OCI-LY3 (cell line): ENCODE measurements at regions not wholly inside any gene's neighbourhood (a gene's known extent, or its start where the extent isn't known, plus 50 kb on each side); places are given as distances from the start of the nearest gene placed in this dataset.

Source experiments
- H2AFZ ChIP-seq: fragments of 200-600, 300-600 bp; shearing (Covaris generic); 2 replicates; pipeline ENCODE4 v1.6.0; 2014; ENCODE audit warnings: antibody characterized with exemption, low read depth, low read length
- H3K27ac ChIP-seq: fragments of 200-600, 300-600 bp; sonication (generic); 2 replicates; pipeline ENCODE4 v1.5.1; 2014; ENCODE audit warnings: mild to moderate bottlenecking, low read length, moderate library complexity, mixed read lengths
- H3K27me3 ChIP-seq: fragments of 200-600, 300-600 bp; sonication (generic); 2 replicates; pipeline ENCODE4 v1.6.1; 2014; ENCODE audit warnings: low read depth, low read length, mixed read lengths
- H3K36me3 ChIP-seq: fragments of 200-600, 300-600 bp; sonication (generic); replicated peaks from 2 replicates; pipeline ENCODE3; 2014; ENCODE audit warnings: low read depth, low read length, mixed read lengths
- H3K4me1 ChIP-seq: fragments of 300-600, 200-600 bp; sonication (generic); 2 replicates; pipeline ENCODE4 v1.6.1; 2014; ENCODE audit warnings: low read length, mixed read lengths
- H3K4me2 ChIP-seq: fragments of 200-600, 300-600 bp; sonication (generic); 2 replicates; pipeline ENCODE4 v1.6.1; 2014; ENCODE audit warnings: low read length, mixed read lengths
- H3K4me3 ChIP-seq: fragments of 300-600, 200-600 bp; sonication (generic); 2 replicates; pipeline ENCODE4 v1.5.1; 2014; ENCODE audit warnings: antibody characterized with exemption, mild to moderate bottlenecking, low read length, moderate library complexity
- H3K79me2 ChIP-seq: fragments of 300-600, 200-600 bp; shearing (Covaris generic); 2 replicates; pipeline ENCODE4 v1.6.1; 2014; ENCODE audit warnings: mild to moderate bottlenecking, low read length, mixed read lengths
- H3K9ac ChIP-seq: fragments of 300-600, 200-600 bp; shearing (Covaris generic); 2 replicates; pipeline ENCODE4 v1.6.0; 2014; ENCODE audit warnings: mild to moderate bottlenecking, low read length, moderate library complexity
- H3K9me3 ChIP-seq: fragments of 200-600, 300-600 bp; shearing (Covaris generic); 2 replicates; pipeline ENCODE4 v1.6.1; 2014; ENCODE audit warnings: low read length, mixed read lengths; ENCODE audit not compliant: insufficient read depth
- H4K20me1 ChIP-seq: fragments of 200-600, 300-600 bp; sonication (generic); 2 replicates; pipeline ENCODE4 v1.6.1; 2016; ENCODE audit warnings: low read length, mixed read lengths; ENCODE audit not compliant: insufficient read depth
- EZH2phosphoT487 ChIP-seq: fragments of 200-600 bp; shearing (Covaris generic); IDR thresholded peaks from 2 replicates; pipeline ENCODE4 v1.6.1; 2018; ENCODE audit warnings: antibody characterized with exemption, mixed run types, low read depth
- TF ChIP-seq, protein P1 (sequence below): fragments of 200-600, 300-600 bp; sonication (generic); IDR thresholded peaks from 2 replicates; pipeline ENCODE4 v1.5.1; 2014; ENCODE audit warnings: antibody characterized with exemption, low read length, low read depth

DNA sequence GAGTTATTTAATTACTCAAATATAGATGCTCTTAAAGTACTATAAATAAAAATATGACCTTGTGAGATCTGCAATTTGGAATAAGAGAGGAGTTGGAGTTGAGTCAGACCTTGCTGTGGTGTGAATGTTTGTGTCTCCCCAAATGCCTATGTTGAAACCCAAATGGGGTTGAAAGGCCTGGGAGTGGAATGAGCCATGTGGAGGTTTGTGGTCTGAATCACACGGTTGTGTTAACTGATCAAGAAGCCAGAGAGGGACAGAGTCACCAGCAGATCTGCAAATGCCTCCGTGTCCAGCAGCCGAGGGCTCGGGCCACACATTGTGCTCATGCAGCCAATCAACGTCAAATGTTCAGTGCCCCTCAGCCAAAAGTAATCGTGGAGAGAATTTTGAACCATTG is 404.4 kb downstream of the ICE1 start:
- Histone ChIP-seq H3K9me3 (no peaks in the 10 kb centered on the region), H3K9ac (no peak overlapping the region), H3K4me3 (no peak overlapping the region), H3K27ac (no peak overlapping the region), H3K4me2 (no peak overlapping the region), H3K4me1 (no peaks in the 10 kb centered on the region), H3K27me3 (no peaks in the 10 kb centered on the region), H3K36me3 (no peaks in the 10 kb centered on the region), H2AFZ (no peak overlapping the region), H4K20me1 (no peaks in the 10 kb centered on the region), H3K79me2 (no peaks in the 10 kb centered on the region)
- TF ChIP-seq, protein P1, sequence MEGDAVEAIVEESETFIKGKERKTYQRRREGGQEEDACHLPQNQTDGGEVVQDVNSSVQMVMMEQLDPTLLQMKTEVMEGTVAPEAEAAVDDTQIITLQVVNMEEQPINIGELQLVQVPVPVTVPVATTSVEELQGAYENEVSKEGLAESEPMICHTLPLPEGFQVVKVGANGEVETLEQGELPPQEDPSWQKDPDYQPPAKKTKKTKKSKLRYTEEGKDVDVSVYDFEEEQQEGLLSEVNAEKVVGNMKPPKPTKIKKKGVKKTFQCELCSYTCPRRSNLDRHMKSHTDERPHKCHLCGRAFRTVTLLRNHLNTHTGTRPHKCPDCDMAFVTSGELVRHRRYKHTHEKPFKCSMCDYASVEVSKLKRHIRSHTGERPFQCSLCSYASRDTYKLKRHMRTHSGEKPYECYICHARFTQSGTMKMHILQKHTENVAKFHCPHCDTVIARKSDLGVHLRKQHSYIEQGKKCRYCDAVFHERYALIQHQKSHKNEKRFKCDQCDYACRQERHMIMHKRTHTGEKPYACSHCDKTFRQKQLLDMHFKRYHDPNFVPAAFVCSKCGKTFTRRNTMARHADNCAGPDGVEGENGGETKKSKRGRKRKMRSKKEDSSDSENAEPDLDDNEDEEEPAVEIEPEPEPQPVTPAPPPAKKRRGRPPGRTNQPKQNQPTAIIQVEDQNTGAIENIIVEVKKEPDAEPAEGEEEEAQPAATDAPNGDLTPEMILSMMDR: no peak

DNA sequence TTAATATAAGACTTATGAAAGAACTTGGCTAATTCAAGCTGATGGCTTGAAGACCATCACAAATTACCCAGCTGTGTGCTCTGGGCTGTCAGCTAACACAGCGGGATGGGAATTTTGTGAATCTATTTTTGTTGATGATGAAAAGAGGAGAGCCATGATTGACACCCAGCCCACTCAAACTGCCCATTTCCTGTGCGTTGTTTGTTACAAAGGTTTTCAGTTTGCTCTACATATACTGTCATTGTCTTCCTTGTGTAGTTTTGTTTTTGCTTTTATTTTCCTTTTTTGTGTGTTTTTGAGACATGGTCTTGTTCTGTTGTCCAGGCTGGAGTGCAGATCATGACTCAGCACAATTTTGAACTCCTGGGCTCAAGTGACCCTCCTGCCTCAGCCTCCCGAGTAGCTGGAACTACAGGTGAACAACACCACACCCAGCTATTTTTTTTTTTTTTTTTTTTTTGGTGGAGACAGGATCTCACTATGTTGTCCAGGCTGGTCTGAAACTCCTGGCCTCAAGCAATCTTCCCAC is 400.3 kb downstream of the ICE1 start:
- no peak overlapping the region for H3K9ac ChIP-seq
- H2AFZ ChIP-seq: no peak overlapping the region
- H3K9me3 ChIP-seq: no peaks in the 10 kb centered on the region
- no peaks in the 10 kb centered on the region for H3K4me1 ChIP-seq
- no peak overlapping the region for H3K27ac ChIP-seq
- no peak overlapping the region for H3K4me2 ChIP-seq
- no peaks in the 10 kb centered on the region for H3K79me2 ChIP-seq
- no peaks in the 10 kb centered on the region for H3K36me3 ChIP-seq
- H3K4me3 ChIP-seq: no peak overlapping the region
- H3K27me3 ChIP-seq: no peaks in the 10 kb centered on the region
- no peak for TF ChIP-seq EZH2phosphoT487
- TF ChIP-seq, protein P1: no peak
- no peaks in the 10 kb centered on the region for H4K20me1 ChIP-seq

DNA sequence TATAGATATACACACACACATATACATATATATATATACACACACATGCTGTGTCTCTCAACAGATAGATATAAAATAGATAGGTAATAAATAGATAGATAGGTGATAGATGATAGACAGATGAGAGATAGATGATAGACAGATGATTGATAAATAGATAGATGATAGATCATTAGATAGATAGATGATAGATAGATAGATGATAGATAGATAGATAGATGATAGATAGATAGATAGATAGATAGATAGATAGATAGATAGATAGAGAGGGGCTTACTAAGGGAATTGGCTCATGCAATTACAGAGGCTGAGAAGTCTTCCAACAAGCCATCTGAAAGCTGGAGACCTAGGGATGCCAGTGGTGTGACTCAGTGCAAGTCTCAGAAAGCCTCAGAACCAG is 394.5 kb downstream of the ICE1 start:
- H3K9ac ChIP-seq: no peak overlapping the region
- no peak overlapping the region for H2AFZ ChIP-seq
- no peaks in the 10 kb centered on the region for H3K27me3 ChIP-seq
- no peak for TF ChIP-seq EZH2phosphoT487
- TF ChIP-seq, protein P1: no peak
- H3K27ac ChIP-seq: no peak overlapping the region
- no peak overlapping the region for H3K4me2 ChIP-seq
- H3K36me3 ChIP-seq: no peaks in the 10 kb centered on the region
- no peaks in the 10 kb centered on the region for H3K9me3 ChIP-seq
- H3K4me3 ChIP-seq: no peak overlapping the region
- H3K79me2 ChIP-seq: no peaks in the 10 kb centered on the region
- H4K20me1 ChIP-seq: no peaks in the 10 kb centered on the region
- H3K4me1 ChIP-seq: no peaks in the 10 kb centered on the region

DNA sequence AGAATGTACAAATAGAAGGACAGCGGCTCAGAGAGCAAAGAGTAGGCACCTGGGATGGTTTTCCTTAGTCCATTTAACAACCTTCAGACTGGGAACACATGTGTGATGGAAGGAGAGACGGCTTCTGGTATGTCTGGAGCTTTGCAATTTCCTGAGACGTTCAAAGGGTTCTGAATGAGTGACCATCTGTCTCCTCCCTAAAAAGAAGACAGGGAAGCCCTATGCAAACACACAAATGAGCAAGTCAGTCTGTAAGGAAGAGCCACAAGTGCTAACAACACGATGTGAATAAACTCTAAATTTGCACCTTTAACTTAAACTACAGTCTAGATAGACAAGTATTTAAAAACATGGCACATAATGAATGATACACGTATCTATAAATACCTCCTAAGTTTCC is 391.0 kb downstream of the ICE1 start:
- Histone ChIP-seq H4K20me1 (no peaks in the 10 kb centered on the region), H3K9ac (no peak overlapping the region), H3K9me3 (no peaks in the 10 kb centered on the region), H3K4me1 (no peaks in the 10 kb centered on the region), H3K27me3 (no peaks in the 10 kb centered on the region), H3K27ac (no peak overlapping the region), H3K79me2 (no peaks in the 10 kb centered on the region), H3K36me3 (no peaks in the 10 kb centered on the region), H3K4me2 (no peak overlapping the region), H3K4me3 (no peak overlapping the region), H2AFZ (no peak overlapping the region)
- no peak for TF ChIP-seq EZH2phosphoT487
- TF ChIP-seq, protein P1: no peak
